ENCODE measurements at regions not wholly inside any gene's neighbourhood (a gene's known extent, or its start where the extent isn't known, plus 50 kb on each side); places are given as distances from the start of the nearest gene placed in this dataset.

GRCh38 chr16:62712566-62712965 lies 676.3 kb upstream of the CDH8 start:
- no peak for TF ChIP-seq CTCF (IDR thresholded peaks at IDR 0.05; ENCODE audit: low read depth, low read length)
- no peak for TF ChIP-seq MYC (IDR thresholded peaks at IDR 0.05; ENCODE audit: low read depth, low read length)
- TF ChIP-seq POLR2A (IDR thresholded peaks at IDR 0.05; ENCODE audit: extremely low read depth, insufficient read length), result no peak
